WTC11 (cell line): ENCODE measurements at regions not wholly inside any gene's neighbourhood (a gene's known extent, or its start where the extent isn't known, plus 50 kb on each side); places are given as distances from the start of the nearest gene placed in this dataset.

ENCODE experiments used
- CREB1 ChIP-seq: sonication (generic); formaldehyde crosslinking; IDR thresholded peaks from 2 replicates; pipeline ENCODE4 v1.8.0; 2023; ENCODE audit warnings: mild to moderate bottlenecking, missing genetic modification reagents
- JUN ChIP-seq: sonication (generic); formaldehyde crosslinking; IDR thresholded peaks from 2 replicates; pipeline ENCODE4 v1.8.0; 2023; ENCODE audit warnings: mild to moderate bottlenecking, missing genetic modification reagents
- NFYB ChIP-seq: sonication (generic); formaldehyde crosslinking; conservative IDR thresholded peaks from 2 replicates; pipeline ENCODE4 v1.8.0; 2022; ENCODE audit warnings: low read depth, missing genetic modification reagents
- TP53 ChIP-seq: sonication (generic); formaldehyde crosslinking; IDR thresholded peaks from 2 replicates; pipeline ENCODE4 v1.8.1; 2023; ENCODE audit warnings: mild to moderate bottlenecking, missing genetic modification reagents
- ZNF423 ChIP-seq: fragments of 250-450 bp; sonication (Bioruptor Pico); IDR thresholded peaks from 2 replicates; pipeline ENCODE4 v2.1.2; 2022; ENCODE audit warnings: mild to moderate bottlenecking, moderate library complexity
- TF ChIP-seq, protein P1 (sequence below): fragments of 200-600 bp; IDR thresholded peaks from 2 replicates; pipeline ENCODE4 v1.8.0; 2022; ENCODE audit warnings: antibody characterized with exemption
- TF ChIP-seq, protein P2 (sequence below): fragments of 250-450 bp; sonication (Bioruptor Pico); IDR thresholded peaks from 2 replicates; pipeline ENCODE4 v2.1.2; 2022; ENCODE audit warnings: mild to moderate bottlenecking, moderate library complexity
- TF ChIP-seq, protein P3 (sequence below): sonication (generic); formaldehyde crosslinking; IDR thresholded peaks from 2 replicates; pipeline ENCODE4 v1.8.1; 2023; ENCODE audit warnings: mild to moderate bottlenecking, missing genetic modification reagents
- TF ChIP-seq, protein P4 (sequence below): sonication (generic); formaldehyde crosslinking; conservative IDR thresholded peaks from 2 replicates; pipeline ENCODE4 v1.8.1; 2023; ENCODE audit warnings: mild to moderate bottlenecking, low read depth, missing genetic modification reagents, moderate library complexity
- TF ChIP-seq, protein P5 (sequence below): sonication (generic); formaldehyde crosslinking; IDR thresholded peaks from 2 replicates; pipeline ENCODE4 v1.8.0; 2023; ENCODE audit warnings: missing genetic modification reagents, mild to moderate bottlenecking, borderline replicate concordance

DNA sequence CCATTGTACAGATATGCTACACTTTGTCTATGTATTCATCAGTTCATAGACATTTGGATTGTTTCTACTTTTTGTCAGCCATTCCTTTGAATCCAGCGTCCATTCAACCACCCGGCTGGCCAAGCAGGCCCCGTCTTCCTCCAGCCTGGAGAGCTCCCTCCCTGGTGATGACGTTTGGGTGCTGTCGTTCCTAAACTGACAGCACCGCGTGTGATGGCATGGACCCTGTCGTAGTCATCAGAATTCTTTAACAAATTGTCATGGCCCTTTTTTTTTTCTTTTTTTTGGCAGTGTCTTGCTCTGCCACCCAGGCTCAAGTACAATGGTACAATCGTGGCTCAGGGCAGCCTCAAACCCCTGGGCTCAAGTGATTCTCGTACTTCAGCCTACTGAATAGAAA lies 138.6 kb upstream of the ERRFI1 start:
- TF ChIP-seq, protein P1, sequence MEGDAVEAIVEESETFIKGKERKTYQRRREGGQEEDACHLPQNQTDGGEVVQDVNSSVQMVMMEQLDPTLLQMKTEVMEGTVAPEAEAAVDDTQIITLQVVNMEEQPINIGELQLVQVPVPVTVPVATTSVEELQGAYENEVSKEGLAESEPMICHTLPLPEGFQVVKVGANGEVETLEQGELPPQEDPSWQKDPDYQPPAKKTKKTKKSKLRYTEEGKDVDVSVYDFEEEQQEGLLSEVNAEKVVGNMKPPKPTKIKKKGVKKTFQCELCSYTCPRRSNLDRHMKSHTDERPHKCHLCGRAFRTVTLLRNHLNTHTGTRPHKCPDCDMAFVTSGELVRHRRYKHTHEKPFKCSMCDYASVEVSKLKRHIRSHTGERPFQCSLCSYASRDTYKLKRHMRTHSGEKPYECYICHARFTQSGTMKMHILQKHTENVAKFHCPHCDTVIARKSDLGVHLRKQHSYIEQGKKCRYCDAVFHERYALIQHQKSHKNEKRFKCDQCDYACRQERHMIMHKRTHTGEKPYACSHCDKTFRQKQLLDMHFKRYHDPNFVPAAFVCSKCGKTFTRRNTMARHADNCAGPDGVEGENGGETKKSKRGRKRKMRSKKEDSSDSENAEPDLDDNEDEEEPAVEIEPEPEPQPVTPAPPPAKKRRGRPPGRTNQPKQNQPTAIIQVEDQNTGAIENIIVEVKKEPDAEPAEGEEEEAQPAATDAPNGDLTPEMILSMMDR, result no peak
- TF ChIP-seq ZNF423 (CRISPR knock-in tag) (no peak), NFYB (CRISPR knock-in tag) (no peak), JUN (no peak), TP53 (CRISPR knock-in tag) (no peak), CREB1 (CRISPR knock-in tag) (no peak)
- TF ChIP-seq, protein P2, sequence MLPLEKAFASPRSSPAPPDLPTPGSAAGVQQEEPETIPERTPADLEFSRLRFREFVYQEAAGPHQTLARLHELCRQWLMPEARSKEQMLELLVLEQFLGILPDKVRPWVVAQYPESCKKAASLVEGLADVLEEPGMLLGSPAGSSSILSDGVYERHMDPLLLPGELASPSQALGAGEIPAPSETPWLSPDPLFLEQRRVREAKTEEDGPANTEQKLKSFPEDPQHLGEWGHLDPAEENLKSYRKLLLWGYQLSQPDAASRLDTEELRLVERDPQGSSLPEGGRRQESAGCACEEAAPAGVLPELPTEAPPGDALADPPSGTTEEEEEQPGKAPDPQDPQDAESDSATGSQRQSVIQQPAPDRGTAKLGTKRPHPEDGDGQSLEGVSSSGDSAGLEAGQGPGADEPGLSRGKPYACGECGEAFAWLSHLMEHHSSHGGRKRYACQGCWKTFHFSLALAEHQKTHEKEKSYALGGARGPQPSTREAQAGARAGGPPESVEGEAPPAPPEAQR, result no peak
- TF ChIP-seq, protein P3, sequence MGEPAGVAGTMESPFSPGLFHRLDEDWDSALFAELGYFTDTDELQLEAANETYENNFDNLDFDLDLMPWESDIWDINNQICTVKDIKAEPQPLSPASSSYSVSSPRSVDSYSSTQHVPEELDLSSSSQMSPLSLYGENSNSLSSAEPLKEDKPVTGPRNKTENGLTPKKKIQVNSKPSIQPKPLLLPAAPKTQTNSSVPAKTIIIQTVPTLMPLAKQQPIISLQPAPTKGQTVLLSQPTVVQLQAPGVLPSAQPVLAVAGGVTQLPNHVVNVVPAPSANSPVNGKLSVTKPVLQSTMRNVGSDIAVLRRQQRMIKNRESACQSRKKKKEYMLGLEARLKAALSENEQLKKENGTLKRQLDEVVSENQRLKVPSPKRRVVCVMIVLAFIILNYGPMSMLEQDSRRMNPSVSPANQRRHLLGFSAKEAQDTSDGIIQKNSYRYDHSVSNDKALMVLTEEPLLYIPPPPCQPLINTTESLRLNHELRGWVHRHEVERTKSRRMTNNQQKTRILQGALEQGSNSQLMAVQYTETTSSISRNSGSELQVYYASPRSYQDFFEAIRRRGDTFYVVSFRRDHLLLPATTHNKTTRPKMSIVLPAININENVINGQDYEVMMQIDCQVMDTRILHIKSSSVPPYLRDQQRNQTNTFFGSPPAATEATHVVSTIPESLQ (CRISPR knock-in tag), result no peak
- TF ChIP-seq, protein P4, sequence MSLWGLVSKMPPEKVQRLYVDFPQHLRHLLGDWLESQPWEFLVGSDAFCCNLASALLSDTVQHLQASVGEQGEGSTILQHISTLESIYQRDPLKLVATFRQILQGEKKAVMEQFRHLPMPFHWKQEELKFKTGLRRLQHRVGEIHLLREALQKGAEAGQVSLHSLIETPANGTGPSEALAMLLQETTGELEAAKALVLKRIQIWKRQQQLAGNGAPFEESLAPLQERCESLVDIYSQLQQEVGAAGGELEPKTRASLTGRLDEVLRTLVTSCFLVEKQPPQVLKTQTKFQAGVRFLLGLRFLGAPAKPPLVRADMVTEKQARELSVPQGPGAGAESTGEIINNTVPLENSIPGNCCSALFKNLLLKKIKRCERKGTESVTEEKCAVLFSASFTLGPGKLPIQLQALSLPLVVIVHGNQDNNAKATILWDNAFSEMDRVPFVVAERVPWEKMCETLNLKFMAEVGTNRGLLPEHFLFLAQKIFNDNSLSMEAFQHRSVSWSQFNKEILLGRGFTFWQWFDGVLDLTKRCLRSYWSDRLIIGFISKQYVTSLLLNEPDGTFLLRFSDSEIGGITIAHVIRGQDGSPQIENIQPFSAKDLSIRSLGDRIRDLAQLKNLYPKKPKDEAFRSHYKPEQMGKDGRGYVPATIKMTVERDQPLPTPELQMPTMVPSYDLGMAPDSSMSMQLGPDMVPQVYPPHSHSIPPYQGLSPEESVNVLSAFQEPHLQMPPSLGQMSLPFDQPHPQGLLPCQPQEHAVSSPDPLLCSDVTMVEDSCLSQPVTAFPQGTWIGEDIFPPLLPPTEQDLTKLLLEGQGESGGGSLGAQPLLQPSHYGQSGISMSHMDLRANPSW (CRISPR knock-in tag), result no peak
- TF ChIP-seq, protein P5, sequence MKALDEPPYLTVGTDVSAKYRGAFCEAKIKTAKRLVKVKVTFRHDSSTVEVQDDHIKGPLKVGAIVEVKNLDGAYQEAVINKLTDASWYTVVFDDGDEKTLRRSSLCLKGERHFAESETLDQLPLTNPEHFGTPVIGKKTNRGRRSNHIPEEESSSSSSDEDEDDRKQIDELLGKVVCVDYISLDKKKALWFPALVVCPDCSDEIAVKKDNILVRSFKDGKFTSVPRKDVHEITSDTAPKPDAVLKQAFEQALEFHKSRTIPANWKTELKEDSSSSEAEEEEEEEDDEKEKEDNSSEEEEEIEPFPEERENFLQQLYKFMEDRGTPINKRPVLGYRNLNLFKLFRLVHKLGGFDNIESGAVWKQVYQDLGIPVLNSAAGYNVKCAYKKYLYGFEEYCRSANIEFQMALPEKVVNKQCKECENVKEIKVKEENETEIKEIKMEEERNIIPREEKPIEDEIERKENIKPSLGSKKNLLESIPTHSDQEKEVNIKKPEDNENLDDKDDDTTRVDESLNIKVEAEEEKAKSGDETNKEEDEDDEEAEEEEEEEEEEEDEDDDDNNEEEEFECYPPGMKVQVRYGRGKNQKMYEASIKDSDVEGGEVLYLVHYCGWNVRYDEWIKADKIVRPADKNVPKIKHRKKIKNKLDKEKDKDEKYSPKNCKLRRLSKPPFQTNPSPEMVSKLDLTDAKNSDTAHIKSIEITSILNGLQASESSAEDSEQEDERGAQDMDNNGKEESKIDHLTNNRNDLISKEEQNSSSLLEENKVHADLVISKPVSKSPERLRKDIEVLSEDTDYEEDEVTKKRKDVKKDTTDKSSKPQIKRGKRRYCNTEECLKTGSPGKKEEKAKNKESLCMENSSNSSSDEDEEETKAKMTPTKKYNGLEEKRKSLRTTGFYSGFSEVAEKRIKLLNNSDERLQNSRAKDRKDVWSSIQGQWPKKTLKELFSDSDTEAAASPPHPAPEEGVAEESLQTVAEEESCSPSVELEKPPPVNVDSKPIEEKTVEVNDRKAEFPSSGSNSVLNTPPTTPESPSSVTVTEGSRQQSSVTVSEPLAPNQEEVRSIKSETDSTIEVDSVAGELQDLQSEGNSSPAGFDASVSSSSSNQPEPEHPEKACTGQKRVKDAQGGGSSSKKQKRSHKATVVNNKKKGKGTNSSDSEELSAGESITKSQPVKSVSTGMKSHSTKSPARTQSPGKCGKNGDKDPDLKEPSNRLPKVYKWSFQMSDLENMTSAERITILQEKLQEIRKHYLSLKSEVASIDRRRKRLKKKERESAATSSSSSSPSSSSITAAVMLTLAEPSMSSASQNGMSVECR (CRISPR knock-in tag), result no peak
